ENCODE measurements at regions not wholly inside any gene's neighbourhood (a gene's known extent, or its start where the extent isn't known, plus 50 kb on each side); places are given as distances from the start of the nearest gene placed in this dataset.

GRCh38 chr11:71201936-71202597 lies 50.3 kb downstream of the SHANK2 start:
- Mint-ChIP-seq H3K4me1 (no peaks in the 10 kb centered on the region), H3K9me3 (no peaks in the 10 kb centered on the region), H3K4me3 (no peak overlapping the region), H3K27ac (ENCODE audit: low read depth) (no peak overlapping the region), H3K27me3 (no peaks in the 10 kb centered on the region), H3K36me3 (ENCODE audit: insufficient read depth) (no peaks in the 10 kb centered on the region)
- ATAC-seq (replicated peaks; ENCODE audit: extremely low read depth, poor library complexity, severe bottlenecking) (no peak), DNase-seq (ENCODE audit: low spot score in 2 of 2) (no peak)

GRCh38 chr11:71201231-71201630 lies 51.1 kb downstream of the SHANK2 start:
- H3K4me3 Mint-ChIP-seq = no peak overlapping the region
- H3K36me3 Mint-ChIP-seq (ENCODE audit: insufficient read depth) = no peaks in the 10 kb centered on the region
- no peaks in the 10 kb centered on the region for H3K9me3 Mint-ChIP-seq
- no peak for ATAC-seq (replicated peaks; ENCODE audit: extremely low read depth, poor library complexity, severe bottlenecking)
- H3K27me3 Mint-ChIP-seq = no peaks in the 10 kb centered on the region
- no peak for DNase-seq (ENCODE audit: low spot score in 2 of 2)
- H3K4me1 Mint-ChIP-seq = no peaks in the 10 kb centered on the region
- no peak overlapping the region for H3K27ac Mint-ChIP-seq (ENCODE audit: low read depth)

- Mint-ChIP-seq H3K36me3 (ENCODE audit: insufficient read depth) (no peaks in the 10 kb centered on the region), H3K4me1 (no peaks in the 10 kb centered on the region), H3K27me3 (no peaks in the 10 kb centered on the region), H3K27ac (ENCODE audit: low read depth) (no peak overlapping the region), H3K4me3 (no peak overlapping the region), H3K9me3 (no peaks in the 10 kb centered on the region)
- DNase-seq (ENCODE audit: low spot score in 2 of 2) (no peak), ATAC-seq (replicated peaks; ENCODE audit: extremely low read depth, poor library complexity, severe bottlenecking) (no peak)
These were observed 51.6 kb downstream of the SHANK2 start for GRCh38 chr11:71200761-71201160.

GRCh38 chr11:71200172-71200716 lies 52.1 kb downstream of the SHANK2 start:
- Mint-ChIP-seq H3K27ac (ENCODE audit: low read depth) (no peak overlapping the region), H3K36me3 (ENCODE audit: insufficient read depth) (no peaks in the 10 kb centered on the region), H3K27me3 (no peaks in the 10 kb centered on the region), H3K4me3 (no peak overlapping the region), H3K9me3 (no peaks in the 10 kb centered on the region), H3K4me1 (no peaks in the 10 kb centered on the region)
- no peak for ATAC-seq (replicated peaks; ENCODE audit: extremely low read depth, poor library complexity, severe bottlenecking)
- DNase-seq (ENCODE audit: low spot score in 2 of 2) = no peak

GRCh38 chr11:71199226-71199820 lies 53.1 kb downstream of the SHANK2 start:
- Mint-ChIP-seq H3K27ac (ENCODE audit: low read depth) (no peak overlapping the region), H3K27me3 (peaks cover 5% of the 10 kb centered on the region), H3K4me1 (no peaks in the 10 kb centered on the region), H3K9me3 (no peaks in the 10 kb centered on the region), H3K4me3 (no peak overlapping the region), H3K36me3 (ENCODE audit: insufficient read depth) (no peaks in the 10 kb centered on the region)
- ATAC-seq (replicated peaks; ENCODE audit: extremely low read depth, poor library complexity, severe bottlenecking) = no peak
- no peak for DNase-seq (ENCODE audit: low spot score in 2 of 2)

GRCh38 chr11:71198823-71199165 lies 53.6 kb downstream of the SHANK2 start:
- Mint-ChIP-seq H3K4me3 (no peak overlapping the region), H3K27ac (ENCODE audit: low read depth) (no peak overlapping the region), H3K9me3 (no peaks in the 10 kb centered on the region), H3K36me3 (ENCODE audit: insufficient read depth) (no peaks in the 10 kb centered on the region), H3K27me3 (peaks cover 10% of the 10 kb centered on the region), H3K4me1 (no peaks in the 10 kb centered on the region)
- ATAC-seq (replicated peaks; ENCODE audit: extremely low read depth, poor library complexity, severe bottlenecking) = no peak
- DNase-seq (ENCODE audit: low spot score in 2 of 2) = no peak

- H3K36me3 Mint-ChIP-seq (ENCODE audit: insufficient read depth) = no peaks in the 10 kb centered on the region
- H3K27me3 Mint-ChIP-seq = peaks cover 15% of the 10 kb centered on the region
These were observed 54.1 kb downstream of the SHANK2 start for GRCh38 chr11:71198141-71198822.

GRCh38 chr11:71197096-71197495 lies 55.3 kb downstream of the SHANK2 start:
- peaks cover 27% of the 10 kb centered on the region for H3K27me3 Mint-ChIP-seq
- no peak overlapping the region for H3K4me3 Mint-ChIP-seq
- DNase-seq (ENCODE audit: low spot score in 2 of 2) (no peak), ATAC-seq (replicated peaks; ENCODE audit: extremely low read depth, poor library complexity, severe bottlenecking) (no peak)
- H3K27ac Mint-ChIP-seq (ENCODE audit: low read depth) = no peak overlapping the region
- H3K4me1 Mint-ChIP-seq = no peaks in the 10 kb centered on the region
- H3K9me3 Mint-ChIP-seq = no peaks in the 10 kb centered on the region
- H3K36me3 Mint-ChIP-seq (ENCODE audit: insufficient read depth) = no peaks in the 10 kb centered on the region

More at GRCh38 chr11:71198141-71198822, 54.1 kb downstream of the SHANK2 start:
- ATAC-seq (replicated peaks; ENCODE audit: extremely low read depth, poor library complexity, severe bottlenecking) = no peak
- DNase-seq (ENCODE audit: low spot score in 2 of 2) = no peak
- Mint-ChIP-seq H3K4me3 (no peak overlapping the region), H3K4me1 (no peaks in the 10 kb centered on the region), H3K27ac (ENCODE audit: low read depth) (no peak overlapping the region), H3K9me3 (no peaks in the 10 kb centered on the region)

- Mint-ChIP-seq H3K36me3 (ENCODE audit: insufficient read depth) (no peaks in the 10 kb centered on the region), H3K27me3 (peaks cover 36% of the 10 kb centered on the region), H3K27ac (ENCODE audit: low read depth) (no peak overlapping the region), H3K9me3 (no peaks in the 10 kb centered on the region), H3K4me1 (no peaks in the 10 kb centered on the region), H3K4me3 (no peak overlapping the region)
- ATAC-seq (replicated peaks; ENCODE audit: extremely low read depth, poor library complexity, severe bottlenecking) (no peak), DNase-seq (ENCODE audit: low spot score in 2 of 2) (no peak)
These were observed 57.7 kb downstream of the SHANK2 start for GRCh38 chr11:71194710-71195109.

GRCh38 chr11:71193431-71193830 lies 58.9 kb downstream of the SHANK2 start:
- peaks cover 49% of the 10 kb centered on the region for H3K27me3 Mint-ChIP-seq
- no peak overlapping the region for H3K27ac Mint-ChIP-seq (ENCODE audit: low read depth)
- H3K4me3 Mint-ChIP-seq = no peak overlapping the region
- no peak for DNase-seq (ENCODE audit: low spot score in 2 of 2)
- H3K36me3 Mint-ChIP-seq (ENCODE audit: insufficient read depth) = no peaks in the 10 kb centered on the region
- ATAC-seq (replicated peaks; ENCODE audit: extremely low read depth, poor library complexity, severe bottlenecking) = no peak
- H3K4me1 Mint-ChIP-seq = no peaks in the 10 kb centered on the region
- no peaks in the 10 kb centered on the region for H3K9me3 Mint-ChIP-seq

- Mint-ChIP-seq H3K36me3 (ENCODE audit: insufficient read depth) (no peaks in the 10 kb centered on the region), H3K27me3 (peaks cover 57% of the 10 kb centered on the region), H3K4me3 (no peak overlapping the region), H3K4me1 (no peaks in the 10 kb centered on the region), H3K9me3 (no peaks in the 10 kb centered on the region), H3K27ac (ENCODE audit: low read depth) (no peak overlapping the region)
- ATAC-seq (replicated peaks; ENCODE audit: extremely low read depth, poor library complexity, severe bottlenecking) (no peak), DNase-seq (ENCODE audit: low spot score in 2 of 2) (no peak)
These were observed 59.7 kb downstream of the SHANK2 start for GRCh38 chr11:71192629-71193028.

GRCh38 chr11:71191201-71191600 lies 61.2 kb downstream of the SHANK2 start:
- Mint-ChIP-seq H3K4me3 (no peak overlapping the region), H3K4me1 (no peaks in the 10 kb centered on the region)
- ATAC-seq (replicated peaks; ENCODE audit: extremely low read depth, poor library complexity, severe bottlenecking) = no peak

GRCh38 chr11:71190551-71190950 lies 61.8 kb downstream of the SHANK2 start:
- H3K36me3 Mint-ChIP-seq (ENCODE audit: insufficient read depth) = no peaks in the 10 kb centered on the region
- H3K27ac Mint-ChIP-seq (ENCODE audit: low read depth) = no peak overlapping the region
- H3K4me1 Mint-ChIP-seq = no peaks in the 10 kb centered on the region
- peaks cover 65% of the 10 kb centered on the region for H3K27me3 Mint-ChIP-seq
- H3K4me3 Mint-ChIP-seq = no peak overlapping the region
- ATAC-seq (replicated peaks; ENCODE audit: extremely low read depth, poor library complexity, severe bottlenecking) (no peak), DNase-seq (ENCODE audit: low spot score in 2 of 2) (no peak)
- no peaks in the 10 kb centered on the region for H3K9me3 Mint-ChIP-seq

More at GRCh38 chr11:71191201-71191600, 61.2 kb downstream of the SHANK2 start:
- Mint-ChIP-seq H3K27me3 (peaks cover 62% of the 10 kb centered on the region), H3K9me3 (no peaks in the 10 kb centered on the region), H3K36me3 (ENCODE audit: insufficient read depth) (no peaks in the 10 kb centered on the region), H3K27ac (ENCODE audit: low read depth) (no peak overlapping the region)
- no peak for DNase-seq (ENCODE audit: low spot score in 2 of 2)
